OCI-M1 (cell line): ENCODE measurements at regions not wholly inside any gene's neighbourhood (a gene's known extent, or its start where the extent isn't known, plus 50 kb on each side); places are given as distances from the start of the nearest gene placed in this dataset.

Source experiments
- DNase-seq: peaks from one replicate; lab custom pipeline; 2025; lab: John Stamatoyannopoulos, UW

DNA sequence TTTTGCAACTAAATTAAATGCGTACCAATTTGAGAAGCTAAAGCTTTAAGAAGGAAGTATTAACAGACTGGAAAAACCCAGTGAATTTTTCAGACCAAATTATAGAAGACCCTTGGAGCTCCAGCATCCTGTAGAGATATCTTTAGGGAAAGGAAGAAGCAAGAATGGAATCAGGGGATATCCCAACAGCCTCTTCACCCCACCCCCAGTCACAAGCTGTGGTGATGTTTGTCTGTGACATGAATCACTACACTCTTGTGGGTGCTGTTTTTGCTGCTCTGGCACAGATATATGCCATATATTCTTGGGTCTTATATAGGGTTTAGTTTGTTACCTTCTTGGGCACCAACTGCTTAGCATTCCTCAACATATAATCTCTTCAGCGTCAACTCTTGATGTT, 78.5 kb upstream of the BCL6 start:
- no peak for DNase-seq

DNA sequence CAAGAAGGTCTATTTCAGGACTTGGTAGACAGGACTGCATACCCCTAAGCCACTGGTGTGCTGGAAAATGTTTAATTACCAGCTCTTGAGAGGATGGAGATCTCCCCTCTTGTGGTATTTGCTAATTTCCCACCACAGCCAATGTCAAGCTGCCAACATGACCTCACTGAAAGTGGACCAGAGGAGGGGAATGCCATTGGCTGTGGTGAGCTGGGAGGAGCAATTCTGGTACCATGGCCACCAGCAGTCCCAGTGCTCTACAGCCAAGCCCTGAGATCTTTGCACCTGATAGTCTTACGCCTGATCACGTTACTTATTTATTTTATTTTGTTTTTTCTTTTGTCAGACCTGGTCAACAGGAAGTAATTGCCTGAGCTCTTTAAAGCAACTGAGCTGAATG, 82.5 kb upstream of the BCL6 start:
- no peak for DNase-seq

DNA sequence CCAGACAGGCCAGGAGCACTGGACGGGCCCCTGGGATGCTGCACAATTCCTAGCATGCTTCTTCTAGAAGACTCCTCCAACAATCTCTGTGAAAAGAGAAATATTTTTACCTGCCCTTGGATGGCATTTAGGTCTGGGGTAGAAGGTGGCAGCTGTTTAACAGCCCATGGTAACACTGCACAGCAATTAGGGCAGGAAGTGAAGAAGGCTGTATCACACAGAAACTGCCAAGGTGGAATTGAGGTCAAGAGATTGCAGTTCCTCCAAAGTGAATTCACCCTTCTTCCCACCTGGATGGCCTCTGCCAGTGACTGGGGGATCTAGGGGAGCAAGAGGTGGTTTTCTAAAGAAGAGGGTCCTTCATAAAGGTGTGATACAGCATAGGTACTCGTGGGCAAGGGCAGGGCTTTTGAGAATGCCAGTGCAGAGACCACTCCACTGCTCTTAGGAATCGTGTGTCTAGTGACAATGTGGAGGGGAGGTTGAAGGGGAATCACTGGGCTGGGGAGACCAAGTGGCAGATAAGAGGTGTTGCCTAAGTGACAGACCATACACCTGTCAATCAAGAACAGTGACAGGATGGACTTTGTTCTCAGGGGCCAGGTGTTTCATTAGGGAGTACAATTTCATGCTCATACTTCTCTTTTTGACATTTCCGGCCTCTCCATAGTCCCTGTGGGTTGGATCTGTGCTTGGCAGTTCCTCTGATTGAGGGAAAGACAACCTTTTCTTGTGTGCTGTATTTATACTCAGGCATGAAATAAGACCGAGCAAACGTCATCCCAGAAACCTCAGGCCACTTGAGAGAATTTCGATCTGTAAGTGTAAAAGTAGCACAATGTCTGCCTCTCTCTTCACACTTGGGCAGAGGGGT, 83.5 kb upstream of the BCL6 start:
- no peak for DNase-seq

DNA sequence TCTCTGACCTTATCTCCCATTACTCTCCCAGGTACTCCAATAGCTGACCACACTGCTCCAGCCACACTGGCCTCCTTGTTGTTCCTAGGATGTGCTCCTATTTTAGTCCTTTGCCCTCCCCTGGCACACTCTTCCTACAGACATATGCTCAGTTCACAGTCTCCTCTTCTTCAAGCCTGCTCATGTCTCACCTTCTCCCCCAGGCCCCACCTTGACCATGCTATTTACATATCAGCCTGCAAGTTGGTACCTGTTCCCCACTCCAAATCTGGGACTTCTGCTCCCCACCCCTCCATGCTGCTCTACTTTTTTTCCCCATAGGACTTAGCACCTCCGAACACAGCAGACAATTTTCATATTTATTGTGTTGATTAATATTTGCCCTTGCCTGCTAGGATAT, 84.9 kb upstream of the BCL6 start:
- no peak for DNase-seq

DNA sequence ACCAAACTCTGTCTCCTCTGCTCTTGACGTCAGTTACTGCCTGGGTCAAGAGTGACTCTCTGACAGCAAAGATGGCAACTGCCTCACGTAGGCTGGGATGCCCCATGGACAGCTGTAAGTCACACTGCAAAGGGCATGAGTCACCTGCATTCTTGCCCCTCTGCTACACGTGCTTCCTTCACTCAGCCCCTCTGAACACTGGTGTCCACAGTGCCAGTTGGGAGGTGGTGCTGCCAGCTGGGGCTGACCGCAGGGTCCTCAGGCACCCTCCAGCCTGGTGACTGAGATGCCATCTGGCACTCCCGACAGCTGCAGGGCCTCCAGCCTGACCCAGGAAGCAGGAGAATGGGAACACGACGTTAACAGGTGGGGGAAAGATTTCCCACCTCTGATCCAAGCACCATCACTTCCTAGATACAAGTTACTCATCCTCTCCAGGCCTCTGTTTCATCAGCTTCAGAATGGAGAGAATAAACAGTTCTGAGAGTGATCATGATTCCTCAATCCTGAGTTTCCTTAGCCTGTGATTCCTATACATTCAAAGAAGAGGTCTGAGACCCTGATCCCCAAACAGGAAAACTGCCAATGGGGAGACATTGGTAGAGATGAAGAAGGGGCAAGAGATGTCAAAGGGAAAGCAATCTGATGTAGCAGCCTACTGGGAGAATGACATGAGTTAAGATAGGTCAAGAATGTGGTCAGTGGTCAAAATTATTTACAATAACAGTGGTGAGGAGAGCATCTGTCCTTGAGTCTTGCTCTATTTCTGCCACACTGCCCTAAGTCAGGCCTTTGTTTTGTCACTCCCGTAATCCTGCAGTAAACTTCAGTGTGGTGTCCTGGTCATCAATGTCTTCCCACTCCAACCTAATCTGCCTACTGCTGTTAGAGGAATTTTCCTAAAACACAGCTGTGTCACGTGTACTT, 86.1 kb upstream of the BCL6 start:
- no peak for DNase-seq

DNA sequence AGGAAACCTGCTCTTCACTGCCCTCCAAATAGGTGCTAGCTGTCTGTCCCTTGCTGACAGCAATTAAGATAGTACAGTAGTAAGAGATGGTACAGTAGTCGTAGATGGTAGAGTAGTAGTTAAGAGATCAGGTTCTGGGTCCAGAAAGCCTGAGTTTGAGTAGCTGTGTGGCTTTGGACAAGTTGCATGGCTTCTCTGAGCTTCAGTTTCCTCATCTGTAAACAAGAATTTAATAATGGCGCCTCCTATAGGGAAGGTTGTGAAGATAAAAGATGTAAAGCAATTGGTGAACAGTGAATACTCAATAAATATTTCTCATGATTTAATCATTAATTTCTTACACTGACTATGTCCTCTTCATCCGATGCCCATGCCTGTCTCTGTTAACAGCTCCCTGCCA, 86.9 kb upstream of the BCL6 start:
- DNase-seq, result no peak

DNA sequence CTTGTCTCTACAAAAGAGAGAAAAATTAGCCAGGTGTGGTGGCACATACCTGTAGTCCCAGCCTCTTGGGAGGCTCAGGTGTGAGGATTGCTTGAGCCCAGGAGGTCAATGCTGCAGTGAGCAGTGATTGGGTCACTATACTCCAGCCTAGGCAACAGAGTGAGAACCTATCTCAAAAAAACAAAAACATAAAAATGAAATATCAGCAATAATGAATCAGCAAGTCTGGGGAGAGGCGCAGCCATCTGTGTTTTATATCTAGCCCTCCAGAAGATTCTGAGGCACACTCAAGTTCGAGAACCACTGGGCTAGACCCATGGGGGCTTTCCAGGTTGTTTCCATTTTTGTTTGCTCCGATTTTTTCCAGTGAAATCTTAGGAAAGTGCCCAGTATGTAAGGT, 88.1 kb upstream of the BCL6 start:
- DNase-seq, result no peak

DNA sequence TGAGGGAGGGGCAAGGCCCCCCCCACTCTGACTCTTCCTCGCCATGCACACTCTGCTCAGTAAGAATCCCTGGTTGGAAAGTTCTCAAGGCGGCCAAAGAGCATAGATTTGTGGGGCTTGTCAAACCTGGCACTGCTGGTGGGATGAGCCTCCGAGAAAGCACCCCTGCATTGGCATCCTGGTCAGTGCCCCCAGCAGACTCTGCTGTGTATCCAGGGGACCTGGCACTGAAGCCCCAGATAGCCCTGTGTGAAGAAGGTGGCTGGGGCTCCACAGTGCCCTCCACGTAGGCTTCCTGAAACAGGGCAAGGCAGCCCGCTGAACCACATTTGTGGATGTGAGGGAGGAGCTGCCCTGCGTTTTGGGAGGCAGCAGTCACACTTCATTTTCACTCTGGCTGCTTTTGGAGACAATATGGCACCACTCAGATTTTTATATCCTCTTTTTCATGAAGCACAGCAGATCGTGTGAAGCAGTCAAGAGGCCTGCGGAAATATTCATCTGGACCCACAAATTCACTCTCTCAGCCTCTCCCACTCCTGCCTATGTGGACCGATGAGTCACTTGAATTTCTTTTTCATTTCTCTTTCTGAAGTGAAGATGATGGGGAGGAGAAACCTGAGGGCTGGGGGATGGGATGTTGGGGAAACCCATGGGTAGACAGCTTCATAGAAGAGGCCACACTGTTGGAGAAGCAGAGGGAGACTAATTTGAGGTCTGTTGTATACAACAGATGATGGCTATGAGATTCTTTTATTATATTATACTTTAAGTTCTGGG, 88.7 kb upstream of the BCL6 start:
- no peak for DNase-seq

DNA sequence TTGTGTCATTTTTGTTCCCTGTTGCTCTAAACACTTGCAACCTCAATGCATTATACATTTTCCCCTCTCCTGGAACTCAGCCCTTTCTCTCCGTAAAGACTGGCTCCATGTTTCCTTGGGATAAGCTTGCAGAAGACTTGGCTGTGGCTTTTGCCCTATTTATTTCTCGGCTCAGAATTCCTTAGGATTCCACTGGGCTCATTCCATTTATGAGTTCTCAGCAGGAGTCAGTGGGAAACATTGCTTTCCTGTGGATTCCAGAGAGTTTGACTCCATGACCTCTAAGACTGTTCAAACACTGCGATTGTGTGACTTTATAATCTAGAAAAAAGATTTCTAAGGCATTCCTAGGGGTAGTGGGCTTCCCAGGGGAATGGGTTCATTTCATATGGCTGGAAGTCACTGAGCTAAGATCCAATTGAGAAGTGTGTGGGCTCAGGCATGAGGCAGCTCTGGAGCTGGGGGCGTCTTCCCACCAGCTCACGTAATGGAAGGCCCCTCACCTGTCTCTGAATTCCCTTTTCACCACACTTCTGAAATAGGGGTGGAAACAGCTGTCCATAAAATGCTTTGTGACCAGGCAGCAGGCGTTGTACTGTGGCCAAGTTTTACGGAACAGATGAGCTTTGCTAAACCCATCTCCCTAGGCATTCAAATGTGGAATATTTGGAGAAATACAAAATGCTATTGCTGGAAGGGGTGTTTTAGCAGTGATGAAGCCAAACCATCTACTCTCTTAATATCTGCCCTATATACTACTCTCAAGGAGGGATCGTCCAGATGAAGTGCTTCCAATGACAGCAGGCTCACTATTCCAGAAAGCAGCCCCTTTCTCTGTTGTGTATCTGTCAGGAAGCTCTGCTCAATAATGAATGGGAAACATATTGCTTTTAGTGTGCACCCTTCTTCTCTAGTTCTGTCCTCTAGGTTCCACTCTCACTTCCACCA, 91.8 kb upstream of the BCL6 start:
- no peak for DNase-seq

DNA sequence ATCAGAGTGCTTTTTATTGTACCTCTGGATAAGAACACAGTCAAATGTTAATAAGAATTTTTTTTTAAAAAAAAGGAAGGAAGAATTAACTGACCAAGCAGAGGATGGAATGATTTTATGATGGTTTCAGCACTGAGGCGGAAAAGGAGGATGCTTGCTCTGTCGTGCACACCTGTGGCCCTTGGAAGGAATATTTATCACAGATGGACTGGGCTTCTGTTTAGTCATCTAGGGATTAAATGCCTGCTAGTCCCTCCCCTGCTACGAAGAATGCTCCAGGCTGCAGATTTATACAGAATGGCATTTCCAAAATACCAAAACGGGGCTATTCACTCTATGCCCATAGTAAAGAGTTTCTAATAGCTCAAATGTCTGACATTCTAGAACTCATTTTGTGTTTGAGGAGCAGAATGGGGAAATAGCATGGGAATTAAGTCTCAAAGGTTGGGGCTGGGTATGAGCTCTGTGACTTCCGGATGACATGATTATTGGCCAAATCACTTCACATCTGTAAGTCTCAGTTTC, 92.8 kb upstream of the BCL6 start:
- no peak for DNase-seq

DNA sequence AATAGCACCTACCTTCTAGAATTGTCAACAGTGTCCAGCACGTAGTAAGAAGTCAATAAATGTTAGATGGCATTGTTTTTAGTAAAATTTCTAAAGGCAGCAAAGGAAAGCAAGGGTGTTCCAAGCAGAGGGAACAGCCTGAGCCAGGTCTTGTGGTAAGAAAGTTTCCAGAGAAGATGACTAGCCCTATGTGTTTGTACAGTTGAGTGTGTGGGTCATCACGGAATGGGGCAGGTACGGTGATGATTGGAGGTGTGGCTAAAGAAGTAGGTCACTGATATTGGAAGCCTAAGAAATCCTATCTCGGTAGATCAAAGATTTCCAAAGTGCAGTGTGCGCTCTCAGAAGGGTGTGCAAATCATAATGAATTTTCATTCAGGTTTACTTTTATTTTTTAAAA, 94.2 kb upstream of the BCL6 start:
- DNase-seq, result no peak

DNA sequence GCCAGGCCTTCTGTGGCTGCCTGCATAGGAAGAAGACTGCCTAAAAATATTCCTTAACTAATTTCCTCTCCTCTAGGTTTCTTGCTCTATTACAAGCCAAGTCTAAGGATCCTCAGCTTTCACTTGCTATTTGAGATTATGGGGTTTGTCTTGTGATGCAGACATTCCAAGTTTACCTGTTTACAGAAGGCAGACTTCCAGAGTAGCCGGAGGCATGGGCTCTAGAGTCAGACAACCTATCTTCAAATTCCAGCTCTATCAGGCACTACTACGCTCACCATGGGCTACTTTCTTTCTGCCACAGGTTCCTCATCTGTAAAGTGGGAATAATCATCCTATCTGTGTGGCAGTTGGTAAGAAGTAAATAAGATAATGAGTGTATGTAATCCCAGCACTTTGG, 95.6 kb upstream of the BCL6 start:
- DNase-seq, result no peak

DNA sequence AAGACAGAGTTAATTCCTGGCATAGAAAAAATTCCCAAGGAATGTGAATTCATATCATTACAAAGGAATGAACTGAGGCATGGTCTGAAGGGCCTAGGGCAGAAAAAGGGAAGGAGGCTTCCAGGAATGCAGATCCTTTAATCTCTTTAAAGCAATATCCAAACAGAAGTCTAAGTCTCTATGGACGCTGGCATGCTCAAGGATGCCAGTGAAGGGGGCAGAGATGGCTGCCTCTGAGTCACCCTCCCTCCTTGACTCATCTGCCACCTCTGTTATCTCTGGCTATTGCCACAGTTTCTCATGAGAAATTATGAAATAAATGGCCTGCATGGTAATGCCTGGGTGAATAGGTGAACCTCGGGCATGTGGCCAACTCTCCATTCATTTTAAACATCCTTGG, 96.3 kb upstream of the BCL6 start:
- DNase-seq, result no peak

DNA sequence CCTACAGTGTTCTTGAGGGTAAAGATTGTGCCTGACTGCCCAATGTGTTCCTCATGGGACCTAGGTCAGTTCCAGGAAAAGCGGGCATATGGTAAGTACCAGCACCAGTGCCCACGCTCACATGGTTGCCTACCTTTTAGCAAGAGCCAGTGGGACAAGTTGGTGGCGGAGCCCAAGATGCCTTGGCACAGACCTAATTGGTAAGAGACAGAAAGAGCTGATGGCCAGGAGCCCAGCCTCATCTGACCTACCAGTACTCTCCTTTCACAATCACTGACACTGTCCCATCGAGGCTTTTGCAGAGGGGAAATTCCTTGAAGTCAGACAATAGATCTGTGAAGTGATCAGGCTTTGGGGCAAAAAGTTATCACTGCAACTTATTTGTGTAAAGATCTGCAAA, 98.4 kb upstream of the BCL6 start:
- DNase-seq, result no peak

DNA sequence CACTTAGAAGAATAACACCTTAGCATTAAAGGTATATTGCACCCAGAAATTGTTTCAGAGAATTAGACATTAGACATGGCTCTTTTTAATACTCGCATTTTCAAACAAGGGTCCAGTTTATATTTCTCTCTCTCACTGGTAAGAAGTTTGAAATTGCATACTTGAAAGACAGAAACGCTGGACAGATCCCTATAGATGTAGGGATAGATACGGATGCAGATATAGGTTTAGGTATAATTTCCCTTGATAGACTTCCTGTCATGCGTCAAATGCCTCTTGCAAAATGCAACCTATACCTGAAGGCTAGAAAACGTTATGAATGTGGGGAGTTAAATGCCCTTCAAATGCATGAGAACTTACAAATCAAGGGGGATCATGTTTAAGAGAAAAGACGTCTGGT, 99.4 kb upstream of the BCL6 start:
- no peak for DNase-seq

DNA sequence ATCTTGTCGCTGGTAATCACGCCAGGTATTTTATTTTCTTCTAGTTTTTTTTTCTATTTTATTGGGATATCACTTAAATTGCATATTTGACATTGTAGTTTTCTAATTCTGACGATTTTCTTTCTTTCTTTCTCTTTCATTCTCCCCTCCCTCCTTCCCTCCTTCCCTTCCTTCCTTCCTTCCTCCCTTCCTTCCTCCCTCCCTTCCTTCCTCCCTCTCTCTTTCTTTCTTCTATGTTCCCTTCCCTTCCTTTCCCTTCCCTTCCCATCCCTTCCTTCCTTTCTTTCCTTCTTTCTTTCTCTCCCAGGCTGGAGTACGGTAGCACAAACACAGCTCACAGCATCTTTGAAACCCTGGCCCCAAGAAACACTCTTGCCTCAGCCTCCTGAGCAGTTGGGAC, 100.6 kb upstream of the BCL6 start:
- DNase-seq, result no peak

DNA sequence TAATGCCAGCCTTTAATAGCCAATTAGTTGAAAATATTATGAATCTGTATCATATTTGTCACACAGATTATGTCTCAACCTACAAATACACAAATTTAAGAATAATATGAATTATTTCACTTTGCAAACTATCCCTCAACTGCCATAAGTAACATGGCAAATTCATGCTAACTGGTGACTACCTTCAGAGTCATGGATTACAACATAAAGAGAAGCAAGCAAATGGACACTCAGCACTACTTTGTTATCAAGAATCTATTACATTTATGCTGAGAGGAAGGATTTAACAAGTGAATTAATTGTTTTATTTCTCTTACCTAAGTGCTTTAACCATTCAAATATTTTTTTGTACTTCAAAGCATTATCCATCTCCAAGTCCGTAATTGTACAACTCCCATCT, 103.1 kb upstream of the BCL6 start:
- DNase-seq, result no peak

DNA sequence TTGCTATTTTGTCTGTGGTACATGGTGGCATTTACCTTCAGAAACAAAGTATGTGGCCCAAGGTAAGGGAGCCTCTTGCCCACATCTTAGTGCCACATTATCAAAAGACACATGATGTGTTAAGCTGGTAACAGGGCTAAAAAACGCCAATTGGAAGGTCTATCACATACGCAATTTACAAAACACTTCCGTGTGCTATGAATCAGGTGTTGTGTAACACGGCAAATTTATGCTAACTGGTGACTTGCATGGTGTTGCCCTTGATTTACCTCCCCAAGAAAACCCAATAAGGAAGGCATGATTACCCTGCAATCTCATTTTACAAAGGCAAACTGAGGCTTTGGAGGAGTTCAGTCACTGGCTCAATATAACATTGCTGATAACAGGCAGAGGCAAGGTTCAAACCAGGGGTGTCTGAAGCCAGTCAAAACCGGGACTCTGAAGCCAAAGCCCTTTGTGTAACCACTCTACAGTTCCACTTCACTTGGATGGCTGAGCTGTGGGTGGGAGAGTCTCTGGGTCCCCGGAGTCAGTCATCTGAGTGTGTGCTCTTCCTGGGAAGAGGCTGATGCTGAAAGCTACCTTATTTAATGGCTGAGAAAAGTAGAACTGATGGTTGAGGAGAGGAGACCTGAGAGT, 103.9 kb upstream of the BCL6 start:
- DNase-seq, result no peak

DNA sequence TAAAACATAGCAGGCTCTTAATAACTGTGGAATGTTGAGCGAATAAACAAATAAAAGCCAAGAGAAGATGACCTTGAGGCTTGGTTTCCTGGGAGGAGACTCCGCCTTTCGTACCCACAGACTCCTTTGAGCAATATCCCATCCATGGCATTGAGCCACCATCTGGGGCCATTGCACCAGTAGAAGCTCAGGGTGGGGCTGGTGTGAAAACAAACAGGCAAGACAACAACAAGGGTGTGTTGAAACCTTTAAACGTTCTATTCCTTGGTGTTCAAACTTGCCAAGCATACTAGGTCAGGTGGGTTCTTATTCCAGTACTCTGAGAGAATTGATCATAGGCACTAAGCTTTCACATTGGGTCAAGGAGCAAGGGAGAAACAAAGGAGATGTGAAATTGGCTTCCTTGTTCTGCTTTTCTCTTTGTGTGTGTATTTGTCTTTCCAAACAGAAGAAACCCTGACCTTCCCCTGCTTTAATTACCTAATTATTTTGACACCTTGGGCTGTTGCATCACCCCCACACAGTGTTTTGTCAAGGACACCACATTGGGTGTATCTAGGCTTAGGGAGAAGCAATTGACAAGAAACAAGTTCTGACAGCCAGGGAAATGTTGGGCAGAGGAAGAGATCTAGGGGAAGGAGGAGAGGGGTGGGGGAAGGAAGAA, 105.1 kb upstream of the BCL6 start:
- no peak for DNase-seq
